ENCODE measurements at regions not wholly inside any gene's neighbourhood (a gene's known extent, or its start where the extent isn't known, plus 50 kb on each side); places are given as distances from the start of the nearest gene placed in this dataset.

DNA sequence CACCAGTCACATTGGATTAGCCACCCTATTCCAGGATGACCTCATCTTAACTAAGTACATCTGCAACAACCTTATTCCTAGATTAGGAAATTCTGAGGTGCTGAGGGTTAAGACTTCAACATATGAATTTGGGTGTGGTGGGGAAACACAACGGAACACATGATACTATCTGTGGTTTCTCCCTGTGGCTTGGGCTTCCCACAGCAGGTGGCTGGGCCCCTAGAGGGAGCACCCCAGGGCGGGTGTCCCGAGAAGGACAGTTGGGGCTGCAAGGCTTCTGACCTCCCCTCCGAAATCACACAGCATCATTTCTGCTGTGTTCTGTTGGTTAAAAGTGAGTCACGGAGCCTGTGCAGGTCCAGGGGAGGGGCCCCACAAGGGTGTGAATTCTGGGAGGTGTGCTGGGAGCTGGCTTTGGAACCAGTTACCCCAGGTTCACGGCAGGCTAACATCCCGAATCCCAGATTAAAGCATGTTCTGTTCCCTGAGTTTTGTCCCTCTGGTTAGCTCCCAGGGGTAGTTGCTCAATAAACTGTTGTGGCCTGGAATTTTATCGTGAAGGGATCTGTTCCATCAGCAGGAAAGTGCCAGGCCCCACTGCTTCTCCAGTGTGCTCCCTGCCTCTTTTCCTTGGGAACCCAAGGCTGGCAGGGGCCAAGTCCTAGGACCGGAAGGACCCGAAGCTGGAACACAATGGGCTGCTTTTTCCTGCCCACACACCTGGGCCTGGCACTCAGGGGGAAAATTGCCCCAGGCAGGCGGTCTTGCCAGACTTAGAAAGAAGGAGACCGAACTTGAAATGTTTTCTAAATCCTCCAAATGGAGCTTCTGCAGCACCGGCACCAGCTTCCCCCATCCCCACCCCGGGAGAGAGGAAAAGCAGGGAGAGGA lies 154.0 kb upstream of the WNT4 start:
- Histone ChIP-seq H4K5ac (ENCODE audit: insufficient read length, low read depth, low read length) (no peak overlapping the region), H2BK120ac (replicated peaks; ENCODE audit: low read depth, low read length) (no peak overlapping the region), H3K9ac (replicated peaks in 1 of 4; ENCODE audit: extremely low read depth in 1 of 4, low read depth in 3 of 4, low read length in 3 of 4) (no peak overlapping the region), H3K23me2 (ENCODE audit: low read depth, low read length) (no peaks in the 10 kb centered on the region), H3K9me3 (ENCODE audit: insufficient read depth in 2 of 2, low read depth in 1 of 2, low read length in 1 of 2) (0 out of 4 replicates have a peak, but pooled peaks cover 0 to 7% of the 10 kb centered on the region in 2 experiments), H2BK12ac (ENCODE audit: low read depth, low read length) (no peak overlapping the region), H3K4ac (replicated peaks; ENCODE audit: insufficient read length, low read depth, low read length) (no peak overlapping the region), H2AK5ac (ENCODE audit: low read depth, low read length) (no peak overlapping the region), H3K18ac (ENCODE audit: extremely low read depth, low read length) (no peak overlapping the region), H3K27ac (ENCODE audit: low read depth, low read length) (no peak overlapping the region), H4K91ac (replicated peaks; ENCODE audit: insufficient read length, low read length) (no peak overlapping the region), H2BK20ac (ENCODE audit: low read length) (no peak overlapping the region), H3K56ac (replicated peaks; ENCODE audit: insufficient read length, low read depth, low read length) (no peak overlapping the region), H3K79me1 (ENCODE audit: low read depth, low read length) (no peaks in the 10 kb centered on the region), H3K27me3 (replicated peaks in 1 of 4; ENCODE audit: control insufficient read depth in 3 of 4, extremely low read depth in 1 of 4, insufficient read depth in 3 of 4, low read length in 3 of 4) (no peaks in the 10 kb centered on the region), H4K8ac (ENCODE audit: extremely low read depth, insufficient read depth, low read length) (peak overlapping the region; percentile 89), H3K14ac (ENCODE audit: insufficient read length) (no peak overlapping the region), H3K4me3 (ENCODE audit: extremely low read depth in 1 of 4, insufficient read depth in 2 of 4, low read depth in 3 of 4, low read length in 4 of 4) (no peak overlapping the region), H3K4me2 (ENCODE audit: insufficient read depth in 1 of 2, low read depth in 2 of 2, low read length in 2 of 2) (no peak overlapping the region), H2BK15ac (ENCODE audit: low read length) (no peak overlapping the region), H3K36me3 (ENCODE audit: control insufficient read depth in 2 of 4, insufficient read depth in 4 of 4, low read length in 3 of 4) (no peaks in the 10 kb centered on the region), H3K79me2 (ENCODE audit: control insufficient read depth in 1 of 2, insufficient read depth in 2 of 2, low read length in 2 of 2) (no peaks in the 10 kb centered on the region), H3K4me1 (replicated peaks in 1 of 4; ENCODE audit: control insufficient read depth in 3 of 4, insufficient read depth in 4 of 4, low read length in 3 of 4) (no peaks in the 10 kb centered on the region; a peak in 1 of 7 replicates), H3K23ac (ENCODE audit: insufficient read length) (no peak overlapping the region), H4K20me1 (replicated peaks in 1 of 2; ENCODE audit: control insufficient read depth in 1 of 2, insufficient read depth in 2 of 2, low read length in 2 of 2) (no peaks in the 10 kb centered on the region), H2AFZ (ENCODE audit: low read length) (peak overlapping the region; percentile 57), H2BK5ac (ENCODE audit: low read depth, low read length) (no peak overlapping the region)
- CTCF ChIA-PET (ENCODE audit: partially characterized antibody) = interaction anchor here (0.5 to 1.5 kb wide), 5 partner anchors 11 to 269 kb away, joined by 3 to 8 read pairs (median 3); no protein-coding TSS in a partner anchor
- FAIRE-seq (no peak), DNase-seq (ENCODE audit: low read depth in 1 of 2, low spot score in 2 of 2) (peak in 1 of 2 experiments; percentile 35)
- TF ChIP-seq CEBPB (IDR thresholded peaks at IDR 0.05; ENCODE audit: low read depth, low read length) (no peak), RNF2 (IDR thresholded peaks at IDR 0.05; ENCODE audit: borderline replicate concordance, low read depth, low read length, missing control alignments, poor library complexity, severe bottlenecking) (no peak), TAF7 (optimal IDR thresholded peaks at IDR 0.05; ENCODE audit: borderline replicate concordance, low read depth, low read length) (no peak), CBX5 (IDR thresholded peaks at IDR 0.05; ENCODE audit: low read depth, low read length) (no peak), KDM5A (IDR thresholded peaks at IDR 0.05; ENCODE audit: low read length) (no peak), SP4 (IDR thresholded peaks at IDR 0.05; ENCODE audit: low read length) (no peak), CHD2 (IDR thresholded peaks at IDR 0.05; ENCODE audit: low read length) (no peak), RAD21 (IDR thresholded peaks at IDR 0.05 in 1 of 2, conservative IDR thresholded peaks at IDR 0.05 in 1 of 2; ENCODE audit: low read depth in 2 of 2, low read length in 2 of 2) (no peak), SIRT6 (IDR thresholded peaks at IDR 0.05; ENCODE audit: low read length) (no peak), FOSL1 (IDR thresholded peaks at IDR 0.05; ENCODE audit: insufficient read depth, low read depth, low read length) (no peak), GTF2F1 (IDR thresholded peaks at IDR 0.05; ENCODE audit: borderline replicate concordance, low read depth, low read length) (no peak)
- POLR2A ChIA-PET (ENCODE audit: partially characterized antibody) = interaction anchor here (1.0 kb wide), 1 partner anchor 33 kb away, joined by 3 read pairs; no protein-coding TSS in a partner anchor
- WGBS, 2 experiments (ENCODE audit: extremely low coverage in 1 of 2, insufficient coverage in 1 of 2, insufficient read length in 1 of 2, insufficient replicate concordance in 2 of 2, low coverage in 1 of 2, low lambda C conversion rate in 2 of 2, missing lambda C conversion rate in 1 of 2) = 84% methylated on average over 14 of the region's 14 CpGs; no CpG with 5 or more reads in 1 of the 2 experiments

All from H1 (cell line).